ENCODE measurements at regions not wholly inside any gene's neighbourhood (a gene's known extent, or its start where the extent isn't known, plus 50 kb on each side); places are given as distances from the start of the nearest gene placed in this dataset.

DNA sequence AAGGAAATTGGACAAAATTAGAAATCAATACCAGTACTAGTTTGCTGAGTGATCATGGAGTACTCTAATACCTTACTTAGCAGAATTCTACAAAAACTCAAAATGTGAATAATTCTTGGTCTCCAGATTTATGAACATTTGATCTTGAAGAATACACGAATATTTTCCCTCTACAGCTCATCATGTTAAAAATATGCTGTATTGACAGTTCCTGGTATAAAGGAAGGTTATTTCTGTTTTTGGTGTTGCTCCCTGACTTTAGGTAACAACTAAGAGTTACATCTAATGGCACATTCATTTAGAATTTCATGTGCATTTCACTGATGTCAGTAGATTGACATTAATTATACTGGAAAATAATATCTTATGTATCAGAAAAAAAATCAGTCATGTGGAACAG is 479.2 kb upstream of the PKDCC start:
- DNase-seq: no peak
- WGBS, 2 donors: 82 to 94% methylated on average over 1 of the region's 1 CpG
- no peaks in the 10 kb centered on the region for H3K27me3 ChIP-seq

DNA sequence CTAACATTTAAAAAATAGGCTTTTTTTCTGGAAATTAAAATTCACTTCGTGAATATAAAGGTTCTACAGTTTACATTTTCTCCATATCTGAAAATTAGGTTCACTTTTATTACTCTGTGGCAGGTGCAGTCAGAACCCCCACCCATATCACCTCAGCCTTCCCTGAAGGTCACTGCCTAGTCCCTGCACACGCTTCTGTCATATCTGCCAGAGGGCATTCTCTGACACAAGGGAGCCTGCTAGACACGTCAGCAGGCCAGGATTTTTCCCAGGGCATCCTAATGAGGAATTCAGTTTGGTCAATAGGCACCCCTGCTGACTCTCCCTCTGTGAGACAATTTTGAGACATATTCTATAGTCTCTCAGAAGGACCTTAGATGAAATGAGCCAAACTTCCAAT is 475.7 kb upstream of the PKDCC start:
- no peak overlapping the region for H3K4me3 ChIP-seq (replicated peaks in 1 of 3)
- intact Hi-C loops (cut with DNase I): no loop called here

More for the DNA sequence above, 479.2 kb upstream of the PKDCC start:
- H3K36me3 ChIP-seq: no peaks in the 10 kb centered on the region
- intact Hi-C loops (cut with DNase I): no loop called here
- H3K4me3 ChIP-seq (replicated peaks in 1 of 3): no peak overlapping the region
- no peaks in the 10 kb centered on the region for H3K9me3 ChIP-seq
- no peaks in the 10 kb centered on the region for H3K4me1 ChIP-seq
- no peak overlapping the region for H3K27ac ChIP-seq
- TF ChIP-seq, protein P1, sequence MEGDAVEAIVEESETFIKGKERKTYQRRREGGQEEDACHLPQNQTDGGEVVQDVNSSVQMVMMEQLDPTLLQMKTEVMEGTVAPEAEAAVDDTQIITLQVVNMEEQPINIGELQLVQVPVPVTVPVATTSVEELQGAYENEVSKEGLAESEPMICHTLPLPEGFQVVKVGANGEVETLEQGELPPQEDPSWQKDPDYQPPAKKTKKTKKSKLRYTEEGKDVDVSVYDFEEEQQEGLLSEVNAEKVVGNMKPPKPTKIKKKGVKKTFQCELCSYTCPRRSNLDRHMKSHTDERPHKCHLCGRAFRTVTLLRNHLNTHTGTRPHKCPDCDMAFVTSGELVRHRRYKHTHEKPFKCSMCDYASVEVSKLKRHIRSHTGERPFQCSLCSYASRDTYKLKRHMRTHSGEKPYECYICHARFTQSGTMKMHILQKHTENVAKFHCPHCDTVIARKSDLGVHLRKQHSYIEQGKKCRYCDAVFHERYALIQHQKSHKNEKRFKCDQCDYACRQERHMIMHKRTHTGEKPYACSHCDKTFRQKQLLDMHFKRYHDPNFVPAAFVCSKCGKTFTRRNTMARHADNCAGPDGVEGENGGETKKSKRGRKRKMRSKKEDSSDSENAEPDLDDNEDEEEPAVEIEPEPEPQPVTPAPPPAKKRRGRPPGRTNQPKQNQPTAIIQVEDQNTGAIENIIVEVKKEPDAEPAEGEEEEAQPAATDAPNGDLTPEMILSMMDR (IDR thresholded peaks at IDR 0.05): no peak
- no peak for TF ChIP-seq POLR2A (IDR thresholded peaks at IDR 0.05)

DNA sequence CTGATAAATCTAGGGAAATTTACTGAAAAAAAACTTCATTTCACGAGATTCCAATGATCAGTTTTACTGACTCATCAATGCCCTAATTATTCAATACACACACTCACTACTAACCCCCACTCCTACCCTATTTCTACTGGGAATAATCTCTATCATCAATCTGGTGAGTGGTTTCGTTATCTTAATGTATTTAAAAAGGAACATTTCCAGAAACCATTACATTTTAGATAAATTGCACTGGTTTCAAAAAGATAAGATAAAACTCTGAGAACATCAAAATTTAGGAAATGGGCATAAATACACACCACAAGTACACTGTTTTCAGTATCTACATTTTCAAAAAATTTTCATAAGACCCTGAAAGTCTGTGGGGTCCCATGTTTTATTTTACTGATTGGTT is 471.4 kb upstream of the PKDCC start:
- no peaks in the 10 kb centered on the region for H3K4me1 ChIP-seq
- no peaks in the 10 kb centered on the region for H3K36me3 ChIP-seq
- no peaks in the 10 kb centered on the region for H3K9me3 ChIP-seq
- intact Hi-C loops (cut with DNase I): no loop called here
- no peak overlapping the region for H3K27ac ChIP-seq
- TF ChIP-seq, protein P1 (IDR thresholded peaks at IDR 0.05): no peak
- TF ChIP-seq POLR2A (IDR thresholded peaks at IDR 0.05): no peak
- WGBS, 2 donors: 81 to 85% methylated on average over 2 of the region's 2 CpGs
- no peaks in the 10 kb centered on the region for H3K27me3 ChIP-seq
- DNase-seq: no peak
- H3K4me3 ChIP-seq (replicated peaks in 1 of 3): no peak overlapping the region

More for the DNA sequence above, 475.7 kb upstream of the PKDCC start:
- no peak for TF ChIP-seq POLR2A (IDR thresholded peaks at IDR 0.05)
- TF ChIP-seq, protein P1 (IDR thresholded peaks at IDR 0.05): no peak
- WGBS, 2 donors: 88 to 92% methylated on average over 3 of the region's 3 CpGs
- H3K27ac ChIP-seq: no peak overlapping the region
- H3K36me3 ChIP-seq: no peaks in the 10 kb centered on the region
- H3K4me1 ChIP-seq: no peaks in the 10 kb centered on the region
- no peaks in the 10 kb centered on the region for H3K9me3 ChIP-seq
- DNase-seq: no peak
- H3K27me3 ChIP-seq: no peaks in the 10 kb centered on the region

DNA sequence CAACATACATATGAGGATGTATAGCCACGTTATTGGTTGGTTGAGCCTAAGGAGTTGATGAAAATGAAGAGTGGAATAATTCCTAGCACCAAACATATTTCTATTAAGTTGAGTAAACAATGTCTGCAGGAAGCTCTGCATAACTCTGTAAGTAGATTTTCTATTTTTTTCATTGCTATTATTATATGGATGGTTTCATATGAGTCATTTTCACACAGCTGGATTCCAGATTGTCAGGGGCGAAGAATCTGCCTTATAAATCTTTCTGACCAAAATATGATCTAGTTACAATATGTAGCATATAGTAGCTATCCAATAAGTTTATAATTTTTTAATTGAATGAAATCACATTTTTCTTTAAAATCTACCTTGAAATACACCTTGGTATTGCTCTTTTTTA is 468.0 kb upstream of the PKDCC start:
- intact Hi-C loops (cut with DNase I): no loop called here
- no peak overlapping the region for H3K4me3 ChIP-seq (replicated peaks in 1 of 3)
- H3K4me1 ChIP-seq: no peaks in the 10 kb centered on the region
- no peak overlapping the region for H3K27ac ChIP-seq
- 91% methylated on average over 2 of the region's 2 CpGs for WGBS, 2 donors
- no peak for DNase-seq
- H3K36me3 ChIP-seq: no peaks in the 10 kb centered on the region
- TF ChIP-seq, protein P1 (IDR thresholded peaks at IDR 0.05): no peak
- TF ChIP-seq POLR2A (IDR thresholded peaks at IDR 0.05): no peak
- no peaks in the 10 kb centered on the region for H3K27me3 ChIP-seq
- H3K9me3 ChIP-seq: no peaks in the 10 kb centered on the region

DNA sequence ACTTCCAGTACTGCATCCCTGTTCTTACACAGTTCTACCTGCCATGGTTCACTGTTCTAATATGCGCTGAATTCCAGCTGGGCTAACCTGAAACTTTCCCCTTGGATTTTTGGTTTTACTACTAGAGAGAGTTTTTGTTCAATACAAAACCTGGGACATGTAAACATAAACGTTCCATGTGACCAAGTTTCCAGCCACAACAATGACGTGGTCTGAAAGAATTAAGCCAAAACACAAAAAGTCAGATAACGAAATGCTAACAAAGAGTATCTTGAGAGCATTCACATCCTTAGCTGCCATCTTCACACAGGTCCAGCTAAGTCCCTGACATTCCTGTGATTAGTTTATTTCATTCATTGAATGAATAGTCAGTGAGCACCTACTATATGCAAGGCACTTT is 467.0 kb upstream of the PKDCC start:
- no peak overlapping the region for H3K27ac ChIP-seq
- no peaks in the 10 kb centered on the region for H3K4me1 ChIP-seq
- 86 to 90% methylated on average over 4 of the region's 4 CpGs for WGBS, 2 donors
- no peak for DNase-seq
- H3K9me3 ChIP-seq: no peaks in the 10 kb centered on the region
- H3K36me3 ChIP-seq: no peaks in the 10 kb centered on the region
- intact Hi-C loops (cut with DNase I): no loop called here
- H3K4me3 ChIP-seq (replicated peaks in 1 of 3): no peak overlapping the region
- TF ChIP-seq POLR2A (IDR thresholded peaks at IDR 0.05): no peak
- TF ChIP-seq, protein P1 (IDR thresholded peaks at IDR 0.05): no peak
- H3K27me3 ChIP-seq: no peaks in the 10 kb centered on the region

All from thyroid gland (tissue), 4 donors.